ENCODE measurements at regions not wholly inside any gene's neighbourhood (a gene's known extent, or its start where the extent isn't known, plus 50 kb on each side); places are given as distances from the start of the nearest gene placed in this dataset.

GRCh38 chrX:87890437-87890836, 372.8 kb downstream of the KLHL4 start:
- no peaks in the 10 kb centered on the region for H3K27me3 ChIP-seq (ENCODE audit: low read depth)
- H3K27ac ChIP-seq (replicated peaks), result no peak overlapping the region
- no peak overlapping the region for H3K4me3 ChIP-seq
- intact Hi-C loops (cut with micrococcal nuclease), result no loop called here
- no peaks in the 10 kb centered on the region for H3K9me3 ChIP-seq (replicated peaks)
- H3K4me1 ChIP-seq, result no peaks in the 10 kb centered on the region
- no peaks in the 10 kb centered on the region for H3K36me3 ChIP-seq
- DNase-seq, result no peak
- TF ChIP-seq, protein P1, sequence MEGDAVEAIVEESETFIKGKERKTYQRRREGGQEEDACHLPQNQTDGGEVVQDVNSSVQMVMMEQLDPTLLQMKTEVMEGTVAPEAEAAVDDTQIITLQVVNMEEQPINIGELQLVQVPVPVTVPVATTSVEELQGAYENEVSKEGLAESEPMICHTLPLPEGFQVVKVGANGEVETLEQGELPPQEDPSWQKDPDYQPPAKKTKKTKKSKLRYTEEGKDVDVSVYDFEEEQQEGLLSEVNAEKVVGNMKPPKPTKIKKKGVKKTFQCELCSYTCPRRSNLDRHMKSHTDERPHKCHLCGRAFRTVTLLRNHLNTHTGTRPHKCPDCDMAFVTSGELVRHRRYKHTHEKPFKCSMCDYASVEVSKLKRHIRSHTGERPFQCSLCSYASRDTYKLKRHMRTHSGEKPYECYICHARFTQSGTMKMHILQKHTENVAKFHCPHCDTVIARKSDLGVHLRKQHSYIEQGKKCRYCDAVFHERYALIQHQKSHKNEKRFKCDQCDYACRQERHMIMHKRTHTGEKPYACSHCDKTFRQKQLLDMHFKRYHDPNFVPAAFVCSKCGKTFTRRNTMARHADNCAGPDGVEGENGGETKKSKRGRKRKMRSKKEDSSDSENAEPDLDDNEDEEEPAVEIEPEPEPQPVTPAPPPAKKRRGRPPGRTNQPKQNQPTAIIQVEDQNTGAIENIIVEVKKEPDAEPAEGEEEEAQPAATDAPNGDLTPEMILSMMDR (IDR thresholded peaks at IDR 0.05; ENCODE audit: borderline replicate concordance), result no peak

DNA sequence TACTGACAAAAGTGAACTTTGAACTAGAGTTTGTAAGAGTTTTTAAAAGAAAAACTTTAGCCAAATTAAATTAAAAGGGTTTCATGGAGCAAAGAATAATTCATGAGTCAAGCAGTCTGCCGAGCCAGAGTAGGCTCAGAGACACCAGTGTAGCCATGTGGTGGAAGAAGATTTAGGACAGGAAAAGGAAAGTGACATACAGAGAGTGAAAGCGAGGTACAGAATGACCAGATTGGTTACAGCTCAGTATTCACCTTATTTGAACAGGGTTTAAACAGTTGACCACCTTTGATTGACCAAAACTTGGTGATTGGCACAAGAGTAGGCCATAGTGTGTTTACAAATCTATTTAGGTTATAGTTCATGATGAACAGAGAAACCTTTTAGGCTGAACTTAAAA, 377.8 kb downstream of the KLHL4 start:
- no peaks in the 10 kb centered on the region for H3K36me3 ChIP-seq
- TF ChIP-seq, protein P1 (IDR thresholded peaks at IDR 0.05; ENCODE audit: borderline replicate concordance), result no peak

DNA sequence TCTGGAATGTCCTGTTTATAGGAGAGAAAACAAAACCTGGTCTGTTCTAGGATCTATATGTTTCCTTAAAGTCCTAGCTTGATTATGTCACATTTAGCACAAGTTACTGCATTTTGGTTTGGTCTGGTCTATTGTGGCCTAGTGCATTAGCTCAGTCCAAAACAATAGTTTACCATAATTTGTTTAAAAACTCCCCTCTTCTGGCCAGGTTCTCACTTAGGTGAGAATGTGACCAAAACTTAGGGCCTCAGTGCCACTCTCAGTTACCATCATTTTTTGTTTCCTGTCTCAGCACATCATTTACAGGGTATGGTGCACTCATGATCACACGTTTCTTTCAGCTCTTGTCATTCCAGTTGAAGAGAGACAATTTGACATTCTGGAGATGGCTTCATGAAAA, 378.5 kb downstream of the KLHL4 start:
- no peak for DNase-seq
- Histone ChIP-seq H3K27ac (replicated peaks) (no peak overlapping the region), H3K4me3 (no peak overlapping the region), H3K9me3 (replicated peaks) (no peaks in the 10 kb centered on the region), H3K27me3 (ENCODE audit: low read depth) (no peaks in the 10 kb centered on the region), H3K36me3 (no peaks in the 10 kb centered on the region), H3K4me1 (no peaks in the 10 kb centered on the region)
- intact Hi-C loops (cut with micrococcal nuclease), result no loop called here
- TF ChIP-seq, protein P1 (IDR thresholded peaks at IDR 0.05; ENCODE audit: borderline replicate concordance), result no peak

More for the DNA sequence above, 377.8 kb downstream of the KLHL4 start:
- intact Hi-C loops (cut with micrococcal nuclease), result no loop called here
- H3K4me3 ChIP-seq, result no peak overlapping the region
- no peaks in the 10 kb centered on the region for H3K9me3 ChIP-seq (replicated peaks)
- H3K27me3 ChIP-seq (ENCODE audit: low read depth), result no peaks in the 10 kb centered on the region
- no peaks in the 10 kb centered on the region for H3K4me1 ChIP-seq
- no peak for DNase-seq
- H3K27ac ChIP-seq (replicated peaks), result no peak overlapping the region

DNA sequence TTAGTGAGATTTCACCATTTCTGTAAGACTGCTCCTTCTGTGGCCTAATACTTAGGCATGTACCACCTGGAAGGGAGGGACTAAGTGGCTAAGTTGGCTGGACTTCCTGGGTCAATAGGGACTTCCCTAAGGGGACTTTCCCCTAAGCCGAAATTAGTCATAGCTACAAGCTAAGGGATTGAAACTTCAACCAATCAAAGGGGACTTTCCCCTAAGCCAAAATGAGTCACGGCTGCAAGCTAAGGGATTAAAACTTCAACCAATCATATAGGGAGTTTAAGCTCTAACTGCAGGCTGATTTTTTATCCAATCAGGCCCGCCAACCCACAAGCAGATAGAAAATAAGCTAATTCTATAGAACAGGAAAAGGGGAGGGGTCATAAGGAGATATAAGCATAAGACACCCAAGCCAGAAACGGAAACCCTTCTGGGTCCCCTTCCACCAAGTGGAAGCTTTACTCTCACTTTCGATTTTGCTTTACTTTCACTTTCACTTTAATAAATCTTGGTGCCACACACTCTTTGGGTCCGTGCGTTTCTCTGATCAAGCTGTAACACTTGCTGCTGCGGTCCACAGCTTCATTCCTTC, 382.8 kb downstream of the KLHL4 start:
- Histone ChIP-seq H3K4me1 (no peaks in the 10 kb centered on the region), H3K4me3 (no peak overlapping the region), H3K27me3 (ENCODE audit: low read depth) (no peaks in the 10 kb centered on the region), H3K9me3 (replicated peaks) (no peaks in the 10 kb centered on the region), H3K27ac (replicated peaks) (no peak overlapping the region), H3K36me3 (no peaks in the 10 kb centered on the region)
- TF ChIP-seq, protein P1 (IDR thresholded peaks at IDR 0.05; ENCODE audit: borderline replicate concordance), result no peak
- no peak for DNase-seq
- intact Hi-C loops (cut with micrococcal nuclease), result no loop called here

- intact Hi-C loops (cut with micrococcal nuclease), result no loop called here
- Histone ChIP-seq H3K4me1 (no peaks in the 10 kb centered on the region), H3K27me3 (ENCODE audit: low read depth) (no peaks in the 10 kb centered on the region), H3K4me3 (no peak overlapping the region), H3K36me3 (no peaks in the 10 kb centered on the region), H3K27ac (replicated peaks) (no peak overlapping the region), H3K9me3 (replicated peaks) (no peaks in the 10 kb centered on the region)
- TF ChIP-seq, protein P1 (IDR thresholded peaks at IDR 0.05; ENCODE audit: borderline replicate concordance), result no peak
- no peak for DNase-seq
Observed at GRCh38 chrX:87901060-87901459, 383.5 kb downstream of the KLHL4 start.
